ENCODE measurements at regions not wholly inside any gene's neighbourhood (a gene's known extent, or its start where the extent isn't known, plus 50 kb on each side); places are given as distances from the start of the nearest gene placed in this dataset.
A peak's percentile ranks its signal among the peaks of the same experiment; 100 is the strongest.

GRCh38 chr2:103159018-103159417 is 397.2 kb downstream of the TMEM182 start:
- Histone ChIP-seq H3K36me3 (no peaks in the 10 kb centered on the region), H3K4me3 (no peak overlapping the region), H3K27ac (no peak overlapping the region), H3K27me3 (no peaks in the 10 kb centered on the region), H3K4me1 (no peaks in the 10 kb centered on the region), H3K9ac (ENCODE audit: low read depth in 2 of 2, low read length in 2 of 2) (no peak overlapping the region), H3K9me3 (no peaks in the 10 kb centered on the region)
- intact Hi-C loops (cut with DNase I): no loop called here
- DNase-seq: no peak
- no peak for TF ChIP-seq CTCF (IDR thresholded peaks at IDR 0.05)

GRCh38 chr2:103161456-103162289 is 399.8 kb downstream of the TMEM182 start:
- H3K27me3 ChIP-seq: no peaks in the 10 kb centered on the region
- peak; percentile 52 for DNase-seq
- peak; percentile 78 for TF ChIP-seq CTCF (IDR thresholded peaks at IDR 0.05)
- H3K4me1 ChIP-seq: no peaks in the 10 kb centered on the region
- no peak overlapping the region for H3K9ac ChIP-seq (ENCODE audit: low read depth in 2 of 2, low read length in 2 of 2)
- H3K4me3 ChIP-seq: no peak overlapping the region
- no peaks in the 10 kb centered on the region for H3K9me3 ChIP-seq
- no peaks in the 10 kb centered on the region for H3K36me3 ChIP-seq
- H3K27ac ChIP-seq: no peak overlapping the region
- intact Hi-C loops (cut with DNase I): loop anchor here (10.0 kb wide), 1 partner anchor 1253 kb away; no protein-coding TSS in a partner anchor

- Histone ChIP-seq H3K4me1 (no peaks in the 10 kb centered on the region), H3K36me3 (no peaks in the 10 kb centered on the region), H3K9me3 (no peaks in the 10 kb centered on the region), H3K27me3 (no peaks in the 10 kb centered on the region), H3K4me3 (no peak overlapping the region), H3K27ac (no peak overlapping the region), H3K9ac (ENCODE audit: low read depth in 2 of 2, low read length in 2 of 2) (no peak overlapping the region)
- intact Hi-C loops (cut with DNase I): loop anchor here (10.0 kb wide), 1 partner anchor 1250 kb away; no protein-coding TSS in a partner anchor
- no peak for TF ChIP-seq CTCF (IDR thresholded peaks at IDR 0.05)
- DNase-seq: no peak
These were observed 402.9 kb downstream of the TMEM182 start for GRCh38 chr2:103164748-103165147.

- intact Hi-C loops (cut with DNase I): loop anchor here (10.0 kb wide), 1 partner anchor 1249 kb away; no protein-coding TSS in a partner anchor
These were observed 404.0 kb downstream of the TMEM182 start for GRCh38 chr2:103165836-103166235.

More at GRCh38 chr2:103165836-103166235, 404.0 kb downstream of the TMEM182 start:
- no peak for DNase-seq
- Histone ChIP-seq H3K9ac (ENCODE audit: low read depth in 2 of 2, low read length in 2 of 2) (no peak overlapping the region), H3K27me3 (no peaks in the 10 kb centered on the region), H3K36me3 (no peaks in the 10 kb centered on the region), H3K4me3 (no peak overlapping the region), H3K27ac (no peak overlapping the region), H3K9me3 (no peaks in the 10 kb centered on the region), H3K4me1 (no peaks in the 10 kb centered on the region)
- TF ChIP-seq CTCF (IDR thresholded peaks at IDR 0.05): no peak

All from colonic mucosa (tissue), 4 donors.